Upper lobe of left lung (tissue), 4 donors: ENCODE measurements at regions not wholly inside any gene's neighbourhood (a gene's known extent, or its start where the extent isn't known, plus 50 kb on each side); places are given as distances from the start of the nearest gene placed in this dataset.

Experiments
- EP300 ChIP-seq, 4 donors: sonication (generic); formaldehyde crosslinking; IDR thresholded peaks; one replicate each; pipeline ENCODE4 v1.5.1; 2017; ENCODE audit warnings: antibody characterized with exemption in 4 of 4, control low read depth in 2 of 4
- POLR2A ChIP-seq, 4 donors: fragments of 450-650 bp; IDR thresholded peaks; one replicate each; pipeline ENCODE4 v1.5.1; 2016 to 2017; ENCODE audit warnings: antibody characterized with exemption in 4 of 4, mild to moderate bottlenecking in 2 of 4
- POLR2AphosphoS5 ChIP-seq, 2 donors: sonication (generic); formaldehyde crosslinking; IDR thresholded peaks; one replicate each; pipeline ENCODE4 v1.5.1; 2017; ENCODE audit warnings: antibody characterized with exemption in 2 of 2
- TF ChIP-seq, protein P1 (sequence below), 6 experiments: fragments of 450-650 bp in 4 of 6; fragments of 200-600 bp in 2 of 6; sonication (generic) in 2 of 6; IDR thresholded peaks; one replicate each; pipeline ENCODE4 v1.5.1; 2016 to 2019; ENCODE audit warnings: antibody characterized with exemption in 6 of 6

DNA sequence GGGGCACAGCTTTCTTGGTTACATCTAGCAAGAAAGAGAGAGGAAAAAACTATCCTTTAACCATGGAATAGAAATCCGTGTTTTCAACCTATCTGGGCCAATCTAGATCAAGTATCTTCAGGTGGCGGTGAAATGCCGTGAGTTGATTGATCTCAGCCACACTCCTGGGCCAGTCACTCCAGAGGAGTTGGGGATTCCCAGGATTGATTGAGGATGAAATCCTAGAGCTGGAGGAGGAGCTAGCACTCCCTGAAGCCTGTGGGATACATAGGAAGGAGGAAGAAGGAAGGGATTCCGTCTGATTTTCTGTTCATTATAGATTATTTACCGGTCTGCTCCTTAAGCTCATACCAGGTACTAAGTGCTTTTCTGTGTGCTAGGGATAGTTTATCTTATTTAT lies 106.3 kb upstream of the ARID2 start:
- TF ChIP-seq POLR2AphosphoS5 (IDR thresholded peaks at IDR 0.05) (no peak), POLR2A (IDR thresholded peaks at IDR 0.05) (no peak), EP300 (IDR thresholded peaks at IDR 0.05) (no peak)
- TF ChIP-seq, protein P1, sequence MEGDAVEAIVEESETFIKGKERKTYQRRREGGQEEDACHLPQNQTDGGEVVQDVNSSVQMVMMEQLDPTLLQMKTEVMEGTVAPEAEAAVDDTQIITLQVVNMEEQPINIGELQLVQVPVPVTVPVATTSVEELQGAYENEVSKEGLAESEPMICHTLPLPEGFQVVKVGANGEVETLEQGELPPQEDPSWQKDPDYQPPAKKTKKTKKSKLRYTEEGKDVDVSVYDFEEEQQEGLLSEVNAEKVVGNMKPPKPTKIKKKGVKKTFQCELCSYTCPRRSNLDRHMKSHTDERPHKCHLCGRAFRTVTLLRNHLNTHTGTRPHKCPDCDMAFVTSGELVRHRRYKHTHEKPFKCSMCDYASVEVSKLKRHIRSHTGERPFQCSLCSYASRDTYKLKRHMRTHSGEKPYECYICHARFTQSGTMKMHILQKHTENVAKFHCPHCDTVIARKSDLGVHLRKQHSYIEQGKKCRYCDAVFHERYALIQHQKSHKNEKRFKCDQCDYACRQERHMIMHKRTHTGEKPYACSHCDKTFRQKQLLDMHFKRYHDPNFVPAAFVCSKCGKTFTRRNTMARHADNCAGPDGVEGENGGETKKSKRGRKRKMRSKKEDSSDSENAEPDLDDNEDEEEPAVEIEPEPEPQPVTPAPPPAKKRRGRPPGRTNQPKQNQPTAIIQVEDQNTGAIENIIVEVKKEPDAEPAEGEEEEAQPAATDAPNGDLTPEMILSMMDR (IDR thresholded peaks at IDR 0.05), result no peak
